ENCODE measurements at regions not wholly inside any gene's neighbourhood (a gene's known extent, or its start where the extent isn't known, plus 50 kb on each side); places are given as distances from the start of the nearest gene placed in this dataset.

GRCh38 chr10:124213899-124214510 lies 120.6 kb upstream of the CHST15 start:
- TF ChIP-seq CTCF (IDR thresholded peaks at IDR 0.05) (no peak), POLR2A (IDR thresholded peaks at IDR 0.05) (no peak)
